Adrenal gland (tissue), 9 donors: ENCODE measurements at regions not wholly inside any gene's neighbourhood (a gene's known extent, or its start where the extent isn't known, plus 50 kb on each side); places are given as distances from the start of the nearest gene placed in this dataset.

Experiments
- DNase-seq, 7 donors: peaks; one replicate each; pipeline ENCODE4 v3.0.0-alpha.2; 2019 to 2020
- H3K27ac ChIP-seq, 5 donors: fragments of 200-600 bp; sonication (generic) in 4 of 5; 1 replicate in 3 of 5; 2 replicates in 2 of 5; pipeline versions ENCODE4 v1.5.1 to v1.8.0; 2016 to 2020; ENCODE audit warnings: mild to moderate bottlenecking in 1 of 5
- H3K27me3 ChIP-seq: fragments of 200-600 bp; 2 replicates; pipeline ENCODE4 v1.8.0; 2021
- H3K36me3 ChIP-seq, 2 donors: fragments of 200-600 bp; replicated peaks in 1 of 2; 1 replicate in 1 of 2; 2 replicates in 1 of 2; pipeline versions ENCODE4 v1.5.1 to v1.8.0; 2018 to 2022
- H3K4me1 ChIP-seq, 2 donors: fragments of 200-600 bp; replicated peaks in 1 of 2; 1 replicate in 1 of 2; 2 replicates in 1 of 2; pipeline versions ENCODE4 v1.5.1 to v1.8.0; 2018 to 2021
- H3K4me3 ChIP-seq, 4 donors: fragments of 200-600 bp; sonication (generic) in 3 of 4; one replicate each; pipeline ENCODE4 v1.5.1; 2016 to 2018
- H3K9me3 ChIP-seq, 3 donors: fragments of 200-600 bp; sonication (generic) in 1 of 3; replicated peaks in 1 of 3; 1 replicate in 2 of 3; 2 replicates in 1 of 3; pipeline versions ENCODE4 v1.5.1 to v1.8.0; 2016 to 2021
- POLR2A ChIP-seq, 2 donors: fragments of 450-650 bp; IDR thresholded peaks; one replicate each; pipeline ENCODE4 v1.6.1; 2017; ENCODE audit warnings: antibody characterized with exemption in 2 of 2, mild to moderate bottlenecking in 2 of 2, moderate library complexity in 1 of 2
- WGBS, 4 donors: extraction: QIAGEN DNeasy Blood & Tissue Kit in 2 of 4; methylation state at CpG; one replicate each; pipeline versions ENCODE4 v1.1.5 to v1.1.7; 2013 to 2017; 5-methylcytosine and 5-hydroxymethylcytosine counted together
- intact Hi-C, 2 donors: fragments of 100-400 bp; cut with DNase I; formaldehyde crosslinking; loops; one replicate each; pipeline versions ENCODE4 v1.14.1 to v1.15.0; 2022 to 2023
- TF ChIP-seq, protein P1 (sequence below), 6 experiments: fragments of 450-650 bp in 4 of 6; fragments of 200-600 bp in 2 of 6; sonication (generic) in 1 of 6; IDR thresholded peaks; 1 replicate in 5 of 6; 2 replicates in 1 of 6; pipeline versions ENCODE4 v1.5.1 to v1.8.0; 2016 to 2021; ENCODE audit warnings: antibody characterized with exemption in 6 of 6, mild to moderate bottlenecking in 2 of 6, moderate library complexity in 1 of 6
- donor health status: healthy with polysubstance abuse.
- donor health status: Bipolar disorder and iron deficiency.
- donor health status: DM: yes; HTN: yes; CAD: no.
- donor health status: DM: no; HTN: no; CAD: no.
- donor health status: DM: no; HTN: no; CAD: no.

DNA sequence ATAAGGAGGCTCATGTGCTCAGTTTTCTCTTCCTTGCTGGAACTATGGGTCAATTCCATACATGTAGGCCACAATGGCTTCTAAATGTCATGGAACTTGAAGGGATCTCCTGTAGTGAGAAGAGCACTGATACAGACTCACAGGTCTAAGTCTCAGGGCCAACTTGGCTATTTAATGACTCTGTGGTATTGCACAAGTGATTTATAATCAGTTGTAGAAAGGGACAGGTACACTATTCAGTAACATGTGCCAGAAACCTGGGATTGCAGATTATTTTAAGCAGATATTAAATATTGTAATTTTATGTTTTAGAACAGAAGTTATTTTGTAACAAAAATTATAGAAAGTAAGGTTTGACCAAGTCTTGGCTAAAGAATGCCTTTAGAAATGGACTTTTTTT is 241.5 kb upstream of the PIK3R1 start:
- Histone ChIP-seq H3K27ac (no peak overlapping the region), H3K4me3 (no peak overlapping the region), H3K9me3 (no peaks in the 10 kb centered on the region), H3K27me3 (no peaks in the 10 kb centered on the region), H3K4me1 (peaks cover 7 to 31% of the 10 kb centered on the region in 2 donors), H3K36me3 (no peaks in the 10 kb centered on the region)
- intact Hi-C loops = no loop called here
- no peak for DNase-seq
- TF ChIP-seq, protein P1, sequence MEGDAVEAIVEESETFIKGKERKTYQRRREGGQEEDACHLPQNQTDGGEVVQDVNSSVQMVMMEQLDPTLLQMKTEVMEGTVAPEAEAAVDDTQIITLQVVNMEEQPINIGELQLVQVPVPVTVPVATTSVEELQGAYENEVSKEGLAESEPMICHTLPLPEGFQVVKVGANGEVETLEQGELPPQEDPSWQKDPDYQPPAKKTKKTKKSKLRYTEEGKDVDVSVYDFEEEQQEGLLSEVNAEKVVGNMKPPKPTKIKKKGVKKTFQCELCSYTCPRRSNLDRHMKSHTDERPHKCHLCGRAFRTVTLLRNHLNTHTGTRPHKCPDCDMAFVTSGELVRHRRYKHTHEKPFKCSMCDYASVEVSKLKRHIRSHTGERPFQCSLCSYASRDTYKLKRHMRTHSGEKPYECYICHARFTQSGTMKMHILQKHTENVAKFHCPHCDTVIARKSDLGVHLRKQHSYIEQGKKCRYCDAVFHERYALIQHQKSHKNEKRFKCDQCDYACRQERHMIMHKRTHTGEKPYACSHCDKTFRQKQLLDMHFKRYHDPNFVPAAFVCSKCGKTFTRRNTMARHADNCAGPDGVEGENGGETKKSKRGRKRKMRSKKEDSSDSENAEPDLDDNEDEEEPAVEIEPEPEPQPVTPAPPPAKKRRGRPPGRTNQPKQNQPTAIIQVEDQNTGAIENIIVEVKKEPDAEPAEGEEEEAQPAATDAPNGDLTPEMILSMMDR (IDR thresholded peaks at IDR 0.05) = no peak
- TF ChIP-seq POLR2A (IDR thresholded peaks at IDR 0.05) = no peak

- intact Hi-C loops = no loop called here
- H3K36me3 ChIP-seq = no peaks in the 10 kb centered on the region
- peak overlapping the region in 3 of 5 donors; percentile 11 to 65 (median 28) for H3K27ac ChIP-seq
- TF ChIP-seq POLR2A (IDR thresholded peaks at IDR 0.05) = no peak
- TF ChIP-seq, protein P1 (IDR thresholded peaks at IDR 0.05) = no peak
- H3K27me3 ChIP-seq = no peaks in the 10 kb centered on the region
- peak in 1 of 7 donors; percentile 37 for DNase-seq
- no peaks in the 10 kb centered on the region for H3K9me3 ChIP-seq
- no peak overlapping the region for H3K4me3 ChIP-seq
- peaks cover 7 to 20% of the 10 kb centered on the region in 2 donors for H3K4me1 ChIP-seq
- WGBS, 4 donors = 33 to 58% (median 45%) methylated on average over 5 of the region's 5 CpGs
Measured at GRCh38 chr5:67971971-67972821, 243.4 kb upstream of the PIK3R1 start.

DNA sequence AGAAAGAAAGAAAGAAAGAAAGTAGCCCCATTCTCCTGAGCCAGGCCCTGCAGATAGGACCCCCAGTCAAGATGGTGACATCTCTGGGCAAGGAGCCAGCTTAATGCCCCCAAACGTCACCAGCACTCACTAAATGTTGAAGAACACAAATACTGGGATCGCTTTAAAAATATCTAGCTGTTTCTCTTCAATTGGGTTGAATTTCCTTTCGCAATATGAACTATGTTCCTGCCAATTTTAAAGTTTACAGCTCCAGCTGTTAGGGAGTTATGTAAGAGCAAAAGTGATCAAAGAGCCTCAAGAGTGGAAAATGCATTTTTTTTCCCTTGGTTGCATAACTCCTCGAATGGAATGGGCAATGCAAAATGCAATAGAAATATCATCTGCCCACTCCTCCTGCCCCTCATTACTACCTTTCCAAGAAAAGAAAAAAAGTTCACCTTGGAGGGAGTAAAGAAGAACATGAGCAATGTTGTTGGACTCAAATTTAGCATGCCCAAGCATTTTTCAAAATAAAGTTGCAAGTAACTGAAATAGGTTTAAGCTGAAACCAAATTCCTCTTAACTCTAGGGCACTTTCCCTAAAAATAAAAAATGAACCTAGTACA is 244.2 kb upstream of the PIK3R1 start:
- no peaks in the 10 kb centered on the region for H3K9me3 ChIP-seq
- H3K4me3 ChIP-seq = no peak overlapping the region
- H3K36me3 ChIP-seq = no peaks in the 10 kb centered on the region
- no peak for TF ChIP-seq POLR2A (IDR thresholded peaks at IDR 0.05)
- TF ChIP-seq, protein P1 (IDR thresholded peaks at IDR 0.05) = no peak
- intact Hi-C loops = no loop called here
- DNase-seq = peak in 3 of 7 donors; percentile 21 to 58 (median 49)
- H3K4me1 ChIP-seq = peaks cover 7 to 18% of the 10 kb centered on the region in 2 donors
- H3K27me3 ChIP-seq = no peaks in the 10 kb centered on the region
- H3K27ac ChIP-seq = peak overlapping the region in 3 of 5 donors; percentile 11 to 65 (median 28)
- 17 to 31% (median 23%) methylated on average over 4 of the region's 4 CpGs for WGBS, 4 donors

- H3K27me3 ChIP-seq = no peaks in the 10 kb centered on the region
- no peaks in the 10 kb centered on the region for H3K9me3 ChIP-seq
- intact Hi-C loops = no loop called here
- 69 to 77% (median 71%) methylated on average over 2 of the region's 2 CpGs for WGBS, 4 donors
- no peaks in the 10 kb centered on the region for H3K36me3 ChIP-seq
- DNase-seq = no peak
- H3K4me1 ChIP-seq = peaks cover 7 to 18% of the 10 kb centered on the region in 2 donors
- H3K4me3 ChIP-seq = no peak overlapping the region
- no peak overlapping the region for H3K27ac ChIP-seq
- TF ChIP-seq POLR2A (IDR thresholded peaks at IDR 0.05) = no peak
- TF ChIP-seq, protein P1 (IDR thresholded peaks at IDR 0.05) = no peak
Measured at GRCh38 chr5:67969631-67970030, 245.9 kb upstream of the PIK3R1 start.
